PC-9 (cell line): ENCODE measurements at regions not wholly inside any gene's neighbourhood (a gene's known extent, or its start where the extent isn't known, plus 50 kb on each side); places are given as distances from the start of the nearest gene placed in this dataset.

Experiments used
- BruUV-seq: library from RNA; stranded (reverse); fragments of 400-500 nt; replicated peaks from 2 replicates; lab custom pipeline; 2021; lab: Mats Ljungman, UMichigan
- CTCF ChIA-PET: fragments of 300-600 bp; sonication (Branson Sonifier 250); formaldehyde crosslinking; loops from one replicate; lab custom pipeline; 2022; ENCODE audit warnings: antibody characterized with exemption; lab: Charles Lee
- POLR2A ChIA-PET: fragments of 300-600 bp; sonication (Branson Sonifier 250); formaldehyde crosslinking; loops from one replicate; lab custom pipeline; 2022; ENCODE audit warnings: antibody characterized with exemption; ENCODE audit not compliant: unreplicated experiment; lab: Charles Lee
- DNase-seq, 2 experiments: peaks; one replicate each; pipeline versions ENCODE4 v3.0.0 to v3.0.0-alpha.2; 2015 to 2022; ENCODE audit warnings: mixed read lengths in 1 of 2
- H2AFZ ChIP-seq: fragments of 200-600 bp; sonication (generic); 2 replicates; pipeline ENCODE4 v1.8.1; 2017; ENCODE audit warnings: antibody characterized with exemption
- H3F3A ChIP-seq: fragments of 200-600 bp; sonication (generic); 2 replicates; pipeline ENCODE4 v1.8.1; 2017; ENCODE audit warnings: antibody characterized with exemption, mild to moderate bottlenecking, low read depth; ENCODE audit not compliant: insufficient read depth
- H3K27ac ChIP-seq: fragments of 200-600 bp; sonication (generic); 2 replicates; pipeline ENCODE4 v1.6.1; 2016; ENCODE audit warnings: mixed run types
- H3K27me3 ChIP-seq: fragments of 200-600 bp; sonication (generic); 2 replicates; pipeline ENCODE4 v1.6.1; 2016; ENCODE audit warnings: low read depth, mixed run types; ENCODE audit not compliant: insufficient read depth
- H3K36me3 ChIP-seq: fragments of 200-600 bp; sonication (generic); 2 replicates; pipeline ENCODE4 v1.6.1; 2016; ENCODE audit warnings: low read depth, mixed run types
- H3K4me1 ChIP-seq: fragments of 200-600 bp; sonication (generic); replicated peaks from 2 replicates; pipeline ENCODE4 v1.6.1; 2016; ENCODE audit warnings: mixed run types; ENCODE audit not compliant: insufficient read depth
- H3K4me2 ChIP-seq: fragments of 200-600 bp; sonication (generic); 2 replicates; pipeline ENCODE4 v1.6.1; 2017; ENCODE audit warnings: mixed run types
- H3K4me3 ChIP-seq: fragments of 200-600 bp; sonication (generic); 2 replicates; pipeline ENCODE4 v1.6.1; 2016; ENCODE audit warnings: mixed run types
- H3K79me2 ChIP-seq: fragments of 200-600 bp; sonication (generic); 2 replicates; pipeline ENCODE4 v1.6.1; 2017; ENCODE audit warnings: low read depth, mixed run types
- H3K9me2 ChIP-seq: fragments of 200-600 bp; sonication (generic); 2 replicates; pipeline ENCODE4 v1.8.1; 2017; ENCODE audit warnings: mild to moderate bottlenecking; ENCODE audit not compliant: insufficient read depth
- H3K9me3 ChIP-seq: fragments of 200-600 bp; sonication (generic); 2 replicates; pipeline ENCODE4 v1.8.1; 2016; ENCODE audit warnings: low read depth; ENCODE audit not compliant: insufficient read depth
- H4K20me1 ChIP-seq: fragments of 200-600 bp; sonication (generic); 2 replicates; pipeline ENCODE4 v1.8.1; 2017; ENCODE audit not compliant: insufficient read depth
- CTCF ChIP-seq: fragments of 200-600 bp; sonication (generic); conservative IDR thresholded peaks from 2 replicates; pipeline ENCODE4 v1.6.1; 2017; ENCODE audit warnings: mixed run types, antibody characterized with exemption, mild to moderate bottlenecking, moderate library complexity
- EZH2 ChIP-seq: fragments of 200-600 bp; sonication (generic); IDR thresholded peaks from 2 replicates; pipeline ENCODE4 v1.8.0; 2017; ENCODE audit warnings: antibody characterized with exemption, low read depth
- intact Hi-C: fragments of 100-400 bp; cut with micrococcal nuclease; formaldehyde crosslinking; loops from one replicate; pipeline ENCODE4 v1.10.0; 2022; ENCODE audit not compliant: unreplicated experiment

DNA sequence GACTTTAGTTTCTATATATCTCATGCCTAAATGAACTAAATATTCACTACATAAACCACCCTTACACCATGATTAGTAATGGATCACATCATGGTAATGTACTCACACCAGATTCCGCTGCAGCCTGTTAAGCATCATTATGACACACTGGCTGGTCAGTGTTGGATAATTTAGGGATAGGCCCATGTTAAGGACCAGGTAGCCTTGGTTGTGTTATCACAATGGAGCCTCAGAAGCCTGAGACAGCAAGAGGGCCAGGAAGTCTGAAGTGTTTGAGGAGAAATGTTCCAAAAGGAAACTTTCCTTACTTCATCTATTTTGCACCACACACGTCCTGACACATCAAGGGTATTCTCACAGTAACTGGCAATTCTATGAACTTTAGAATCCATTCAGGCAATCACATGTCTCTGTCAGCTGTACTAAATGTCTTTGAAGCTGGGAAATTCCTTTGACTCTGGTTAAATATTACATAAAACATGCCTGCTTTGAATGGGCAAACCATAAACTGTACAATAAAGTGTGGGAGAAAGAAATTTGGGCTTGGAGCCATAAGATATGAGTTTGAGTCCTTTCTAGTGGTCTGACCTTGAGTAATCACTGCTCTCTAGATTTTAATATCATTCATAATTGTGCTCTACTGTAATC lies 105.3 kb upstream of the DPT start:
- Histone ChIP-seq H3K4me3 (no peak overlapping the region), H3K9me3 (no peaks in the 10 kb centered on the region), H3K27me3 (no peaks in the 10 kb centered on the region), H2AFZ (no peak overlapping the region), H3K4me2 (no peak overlapping the region), H4K20me1 (no peaks in the 10 kb centered on the region), H3K27ac (no peak overlapping the region), H3K79me2 (no peaks in the 10 kb centered on the region), H3K36me3 (no peaks in the 10 kb centered on the region), H3F3A (no peaks in the 10 kb centered on the region), H3K4me1 (no peaks in the 10 kb centered on the region), H3K9me2 (no peaks in the 10 kb centered on the region)
- no peak for DNase-seq
- TF ChIP-seq EZH2: no peak
- no peak for TF ChIP-seq CTCF
- CTCF ChIA-PET: no interaction called here
- no TSS peak for BruUV-seq
- POLR2A ChIA-PET: no interaction called here
- intact Hi-C loops: no loop called here

DNA sequence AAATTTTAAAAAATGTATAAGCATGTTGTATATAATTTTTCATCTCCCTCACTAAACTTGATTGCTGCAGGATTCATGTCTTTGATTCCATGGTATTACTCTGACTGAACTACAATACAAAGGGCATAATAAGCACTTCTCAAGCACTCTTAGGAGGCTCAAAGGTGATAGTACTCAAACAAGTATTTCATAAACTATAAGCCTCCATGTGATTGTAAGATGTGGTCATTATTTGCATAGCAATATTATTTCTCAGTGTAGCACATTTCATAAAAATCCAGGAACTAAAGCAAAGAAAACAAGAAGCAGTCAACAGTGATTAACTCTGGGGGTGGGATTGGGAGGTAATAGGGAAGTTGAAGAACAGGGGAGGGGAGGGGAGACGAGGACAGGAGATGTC lies 106.2 kb upstream of the DPT start:
- no peaks in the 10 kb centered on the region for H3K79me2 ChIP-seq
- no peak overlapping the region for H3K4me2 ChIP-seq
- CTCF ChIA-PET: no interaction called here
- no peaks in the 10 kb centered on the region for H3K9me3 ChIP-seq
- H3K27ac ChIP-seq: no peak overlapping the region
- no peaks in the 10 kb centered on the region for H3K9me2 ChIP-seq
- peak in 1 of 2 experiments; percentile 47 for DNase-seq
- H3K4me1 ChIP-seq: no peaks in the 10 kb centered on the region
- no TSS peak for BruUV-seq
- POLR2A ChIA-PET: no interaction called here
- no peaks in the 10 kb centered on the region for H3F3A ChIP-seq
- TF ChIP-seq CTCF (no peak), EZH2 (no peak)
- H2AFZ ChIP-seq: no peak overlapping the region
- no peaks in the 10 kb centered on the region for H4K20me1 ChIP-seq
- intact Hi-C loops: no loop called here
- no peaks in the 10 kb centered on the region for H3K36me3 ChIP-seq
- no peaks in the 10 kb centered on the region for H3K27me3 ChIP-seq
- H3K4me3 ChIP-seq: no peak overlapping the region

GRCh38 chr1:168835791-168836190 lies 106.8 kb upstream of the DPT start:
- POLR2A ChIA-PET: no interaction called here

More at GRCh38 chr1:168835791-168836190, 106.8 kb upstream of the DPT start:
- H3K4me2 ChIP-seq: no peak overlapping the region
- H3K36me3 ChIP-seq: no peaks in the 10 kb centered on the region
- no peaks in the 10 kb centered on the region for H3K4me1 ChIP-seq
- H4K20me1 ChIP-seq: no peaks in the 10 kb centered on the region
- no peak overlapping the region for H2AFZ ChIP-seq
- no peaks in the 10 kb centered on the region for H3K79me2 ChIP-seq
- no peaks in the 10 kb centered on the region for H3K27me3 ChIP-seq
- TF ChIP-seq EZH2 (no peak), CTCF (no peak)
- no peak overlapping the region for H3K4me3 ChIP-seq
- no peaks in the 10 kb centered on the region for H3F3A ChIP-seq
- no peaks in the 10 kb centered on the region for H3K9me3 ChIP-seq
- intact Hi-C loops: no loop called here
- no peak for DNase-seq
- CTCF ChIA-PET: no interaction called here
- no TSS peak for BruUV-seq
- H3K27ac ChIP-seq: no peak overlapping the region
- no peaks in the 10 kb centered on the region for H3K9me2 ChIP-seq
